ENCODE measurements at regions not wholly inside any gene's neighbourhood (a gene's known extent, or its start where the extent isn't known, plus 50 kb on each side); places are given as distances from the start of the nearest gene placed in this dataset.

- CTCF ChIA-PET, result no interaction called here
- H3K4me3 Mint-ChIP-seq, result no peak overlapping the region
- POLR2A ChIA-PET, result interaction anchor here (0.7 kb wide), 1 partner anchor 119 kb away, joined by 3 read pairs; no protein-coding TSS in a partner anchor
- no peaks in the 10 kb centered on the region for H3K9me3 Mint-ChIP-seq
- H3K36me3 Mint-ChIP-seq (ENCODE audit: low read depth), result no peaks in the 10 kb centered on the region
- ATAC-seq (no peak), DNase-seq (no peak)
- intact Hi-C loops (cut with micrococcal nuclease), result no loop called here
- peaks cover 6% of the 10 kb centered on the region for H3K4me1 Mint-ChIP-seq (ENCODE audit: low read depth)
- no peak overlapping the region for H3K27ac Mint-ChIP-seq
- H3K27me3 Mint-ChIP-seq, result no peaks in the 10 kb centered on the region
- TF ChIP-seq CTCF (IDR thresholded peaks at IDR 0.05), result no peak
Measured at GRCh38 chr3:31412832-31413231, 119.9 kb upstream of the STT3B start.

- peaks cover 6% of the 10 kb centered on the region for H3K4me1 Mint-ChIP-seq (ENCODE audit: low read depth)
- no peak for TF ChIP-seq CTCF (IDR thresholded peaks at IDR 0.05)
- no peak overlapping the region for H3K4me3 Mint-ChIP-seq
Measured at GRCh38 chr3:31413515-31413914, 119.2 kb upstream of the STT3B start.

GRCh38 chr3:31416980-31417379 is 115.7 kb upstream of the STT3B start:
- CTCF ChIA-PET, result no interaction called here
- POLR2A ChIA-PET, result interaction anchor here (0.9 kb wide), 1 partner anchor 12 kb away, joined by 3 read pairs; no protein-coding TSS in a partner anchor
- ATAC-seq (no peak), DNase-seq (no peak)
- no peak overlapping the region for H3K4me3 Mint-ChIP-seq
- intact Hi-C loops (cut with micrococcal nuclease), result no loop called here
- no peaks in the 10 kb centered on the region for H3K9me3 Mint-ChIP-seq
- H3K27me3 Mint-ChIP-seq, result no peaks in the 10 kb centered on the region
- peaks cover 6% of the 10 kb centered on the region for H3K4me1 Mint-ChIP-seq (ENCODE audit: low read depth)
- no peaks in the 10 kb centered on the region for H3K36me3 Mint-ChIP-seq (ENCODE audit: low read depth)
- no peak for TF ChIP-seq CTCF (IDR thresholded peaks at IDR 0.05)
- H3K27ac Mint-ChIP-seq, result no peak overlapping the region

More at GRCh38 chr3:31413515-31413914, 119.2 kb upstream of the STT3B start:
- intact Hi-C loops (cut with micrococcal nuclease), result no loop called here
- Mint-ChIP-seq H3K9me3 (no peaks in the 10 kb centered on the region), H3K36me3 (ENCODE audit: low read depth) (no peaks in the 10 kb centered on the region), H3K27me3 (no peaks in the 10 kb centered on the region), H3K27ac (no peak overlapping the region)
- ChIA-PET CTCF (interaction anchor here (1.2 kb wide), 1 partner anchor 13 kb away, joined by 4 read pairs; no protein-coding TSS in a partner anchor), POLR2A (interaction anchor here (0.7 kb wide), 1 partner anchor 118 kb away, joined by 3 read pairs; no protein-coding TSS in a partner anchor)
- no peak for DNase-seq
- no peak for ATAC-seq

DNA sequence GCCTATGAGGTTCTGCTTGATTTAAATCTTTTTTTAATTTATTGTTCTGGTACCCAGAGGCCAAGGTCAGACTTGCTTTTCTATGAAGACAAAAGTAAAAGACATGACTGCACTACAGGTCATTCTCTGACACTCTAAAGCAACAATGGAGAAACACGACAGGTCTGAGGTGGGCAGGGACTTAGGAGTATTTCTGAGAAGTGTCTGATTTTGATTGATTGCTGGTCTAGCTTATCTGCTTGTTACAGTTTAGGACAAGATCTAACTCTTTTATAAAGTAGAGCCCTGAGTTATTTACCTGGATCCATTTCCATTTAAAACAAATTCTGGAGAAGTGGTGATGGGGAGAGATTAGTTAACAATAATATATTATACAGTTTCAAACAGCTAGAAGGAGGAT is 115.2 kb upstream of the STT3B start:
- no peaks in the 10 kb centered on the region for H3K9me3 Mint-ChIP-seq
- H3K4me1 Mint-ChIP-seq (ENCODE audit: low read depth), result peaks cover 6% of the 10 kb centered on the region
- intact Hi-C loops (cut with micrococcal nuclease), result no loop called here
- H3K27ac Mint-ChIP-seq, result no peak overlapping the region
- no peaks in the 10 kb centered on the region for H3K36me3 Mint-ChIP-seq (ENCODE audit: low read depth)
- ATAC-seq (no peak), DNase-seq (no peak)
- ChIA-PET CTCF (no interaction called here), POLR2A (no interaction called here)
- no peak for TF ChIP-seq CTCF (IDR thresholded peaks at IDR 0.05)
- no peaks in the 10 kb centered on the region for H3K27me3 Mint-ChIP-seq
- H3K4me3 Mint-ChIP-seq, result no peak overlapping the region

DNA sequence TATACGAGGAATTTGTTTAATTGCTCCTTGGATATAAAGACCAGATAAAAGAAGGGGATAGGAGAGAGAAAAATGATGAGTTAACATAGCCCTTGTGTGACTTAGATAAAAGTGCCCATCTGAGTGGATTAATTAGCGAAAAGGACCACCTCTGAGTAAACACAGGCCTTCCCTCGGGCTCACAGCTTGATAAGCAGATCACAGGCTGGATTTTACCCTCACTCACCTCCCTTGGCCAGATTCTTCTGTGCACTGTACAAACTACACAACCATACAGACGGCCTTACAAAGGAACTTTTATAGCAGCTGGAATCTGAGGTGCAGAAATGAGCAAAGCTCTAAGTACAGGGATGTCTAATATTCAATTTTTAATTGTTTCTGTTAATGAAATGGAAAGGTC is 112.4 kb upstream of the STT3B start:
- H3K4me3 Mint-ChIP-seq, result no peak overlapping the region
- peaks cover 6% of the 10 kb centered on the region for H3K4me1 Mint-ChIP-seq (ENCODE audit: low read depth)
- DNase-seq (no peak), ATAC-seq (no peak)
- CTCF ChIA-PET, result no interaction called here
- intact Hi-C loops (cut with micrococcal nuclease), result no loop called here
- POLR2A ChIA-PET, result no interaction called here
- no peak overlapping the region for H3K27ac Mint-ChIP-seq
- no peaks in the 10 kb centered on the region for H3K36me3 Mint-ChIP-seq (ENCODE audit: low read depth)
- TF ChIP-seq CTCF (IDR thresholded peaks at IDR 0.05), result no peak
- H3K9me3 Mint-ChIP-seq, result peaks cover 4% of the 10 kb centered on the region
- H3K27me3 Mint-ChIP-seq, result no peaks in the 10 kb centered on the region
